NCI-H82 (cell line): ENCODE measurements at regions not wholly inside any gene's neighbourhood (a gene's known extent, or its start where the extent isn't known, plus 50 kb on each side); places are given as distances from the start of the nearest gene placed in this dataset.

ENCODE experiments used
- DNase-seq: peaks from one replicate; lab custom pipeline; 2025; lab: John Stamatoyannopoulos, UW

DNA sequence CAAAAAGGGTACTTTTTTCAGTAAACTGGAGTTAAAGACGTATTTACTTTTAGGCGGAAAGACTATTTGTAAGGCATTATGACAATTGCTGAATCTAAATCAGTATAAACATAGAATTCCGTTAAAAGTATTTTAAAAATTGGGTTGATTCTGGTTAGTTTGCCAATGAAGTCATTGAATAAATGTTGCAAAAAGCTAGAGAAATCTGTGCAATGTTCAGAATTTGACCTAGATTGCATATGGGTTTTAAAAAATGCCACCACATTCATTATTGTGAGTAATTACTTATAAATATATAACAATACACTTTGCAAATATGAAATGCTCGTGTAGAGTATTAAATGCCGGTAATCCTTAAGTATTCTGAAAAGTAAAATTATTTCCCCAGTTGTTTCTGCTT is 116.5 kb upstream of the EEF1E1 start:
- DNase-seq: no peak

DNA sequence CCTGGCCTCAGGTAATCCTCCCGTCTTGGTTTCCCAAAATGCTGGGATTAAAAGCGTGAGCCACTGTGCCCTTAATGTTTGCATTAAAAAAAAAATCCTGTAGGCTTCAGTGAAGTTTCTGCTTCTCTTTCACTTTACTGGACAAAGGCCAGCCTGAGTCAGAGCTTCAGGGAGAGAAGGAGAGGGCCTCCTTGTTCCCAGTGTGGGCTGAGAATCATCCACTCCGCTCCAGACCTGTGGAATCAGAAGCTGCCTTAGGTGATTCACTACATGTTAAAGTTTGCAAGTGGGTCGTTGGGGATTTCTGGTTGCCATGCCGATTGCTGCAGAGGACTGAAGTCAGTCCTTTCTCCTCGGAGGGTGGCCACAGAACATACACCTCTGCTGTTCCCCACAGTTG is 113.3 kb upstream of the EEF1E1 start:
- no peak for DNase-seq

- no peak for DNase-seq
Measured at GRCh38 chr6:8213995-8214394, 111.6 kb upstream of the EEF1E1 start.

GRCh38 chr6:8212720-8213434 is 110.5 kb upstream of the EEF1E1 start:
- DNase-seq: no peak

DNA sequence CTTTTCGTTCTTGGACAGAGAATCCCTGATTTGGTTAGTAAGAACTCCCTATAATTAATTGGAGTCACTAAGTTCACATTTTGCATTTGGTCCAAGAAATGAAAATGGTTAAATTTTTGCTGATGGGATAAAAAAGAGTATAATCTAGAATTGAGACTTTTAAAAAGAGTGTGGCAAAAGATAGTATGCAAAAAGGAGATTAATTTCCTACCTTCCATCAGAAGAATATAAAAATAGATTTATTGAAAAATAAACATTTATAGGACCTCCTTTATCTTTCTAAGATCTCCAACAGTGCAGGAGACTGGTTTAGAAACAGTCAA is 105.5 kb upstream of the EEF1E1 start:
- no peak for DNase-seq

DNA sequence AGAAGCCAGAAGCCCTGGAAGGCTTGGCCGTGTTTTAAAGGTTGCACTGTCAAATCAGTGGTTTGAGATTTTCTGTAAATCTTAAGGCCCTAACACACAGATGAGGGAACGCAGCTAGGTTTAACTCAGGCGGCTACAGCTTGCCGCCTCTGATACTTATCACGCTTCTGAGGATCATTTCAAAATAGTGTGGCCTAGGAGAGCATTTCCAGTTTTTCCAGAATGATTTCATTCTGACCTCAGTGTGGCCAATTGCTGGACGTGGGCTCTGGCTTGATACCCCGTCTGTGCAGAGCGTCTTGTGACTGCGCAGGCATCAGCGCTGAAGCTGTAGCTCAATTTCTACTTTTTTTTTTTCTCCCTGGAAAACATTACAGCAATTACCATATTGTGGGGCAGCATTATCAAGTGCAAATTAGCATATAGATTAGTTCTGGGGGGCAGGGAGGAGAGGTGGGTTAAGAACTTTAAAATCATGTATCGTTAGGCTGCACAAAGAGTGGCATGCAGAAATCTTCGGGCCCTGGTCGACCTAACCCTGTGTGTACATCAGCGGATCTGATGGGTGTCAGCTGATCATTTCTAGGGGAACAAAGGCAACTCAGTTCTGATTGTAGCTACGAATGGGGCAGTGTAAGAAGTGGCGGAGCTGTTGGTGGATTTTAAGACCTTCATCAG is 105.0 kb upstream of the EEF1E1 start:
- DNase-seq: no peak

GRCh38 chr6:8203337-8203736 is 101.0 kb upstream of the EEF1E1 start:
- DNase-seq: no peak

DNA sequence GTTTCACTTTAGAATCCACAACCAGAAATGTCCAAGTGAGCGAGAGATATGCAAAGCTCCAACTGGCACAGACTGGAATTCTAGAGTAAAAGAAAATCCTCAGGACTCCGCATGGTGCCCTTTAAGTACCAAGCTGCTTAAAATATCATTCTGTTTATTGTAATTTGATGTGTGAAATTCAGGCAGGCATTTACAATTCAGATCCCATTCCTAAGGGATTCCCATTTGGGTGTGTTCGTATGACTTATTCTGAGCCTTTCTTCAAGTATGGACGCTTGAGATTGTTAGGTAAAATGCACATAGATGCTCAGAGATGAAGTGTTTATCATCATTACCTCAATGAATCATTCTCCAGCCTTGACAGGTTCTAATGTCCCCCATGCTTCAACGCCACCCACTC is 99.3 kb upstream of the EEF1E1 start:
- DNase-seq: no peak

- no peak for DNase-seq
Measured at GRCh38 chr6:8200255-8200654, 97.9 kb upstream of the EEF1E1 start.

- no peak for DNase-seq
Measured at GRCh38 chr6:8195714-8196102, 93.4 kb upstream of the EEF1E1 start.

DNA sequence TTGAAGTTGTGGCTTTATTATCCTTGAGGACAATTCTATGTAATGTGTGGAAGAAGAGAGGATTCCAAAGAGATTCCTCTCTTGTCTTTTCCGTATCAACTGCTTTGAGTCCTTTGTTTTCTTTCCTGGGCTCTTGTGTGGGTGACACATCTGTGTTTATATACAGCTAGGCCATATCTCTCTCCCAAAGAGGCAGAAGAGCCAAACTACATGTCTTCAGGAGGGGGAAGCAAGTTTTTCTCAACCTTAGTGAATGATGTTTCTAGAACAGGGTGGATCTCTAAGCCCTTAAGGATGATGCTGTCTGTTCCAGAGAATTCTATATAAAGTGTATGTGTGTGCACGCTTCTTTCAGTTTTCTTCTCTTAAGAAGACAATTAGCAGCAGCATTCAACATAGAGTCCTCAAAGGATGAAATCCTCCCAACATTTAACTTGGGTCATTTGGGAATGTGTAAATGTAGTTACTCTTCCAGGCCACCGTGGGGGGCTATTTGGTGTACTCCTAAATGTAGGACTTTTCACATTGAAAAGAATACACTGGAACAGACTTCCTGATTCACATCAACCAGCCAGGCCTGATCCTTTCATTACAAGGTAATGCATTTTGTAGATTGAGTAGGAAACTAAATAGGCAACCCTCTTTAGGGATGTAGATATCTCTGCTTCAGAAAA is 92.8 kb upstream of the EEF1E1 start:
- peak; percentile 24 for DNase-seq

DNA sequence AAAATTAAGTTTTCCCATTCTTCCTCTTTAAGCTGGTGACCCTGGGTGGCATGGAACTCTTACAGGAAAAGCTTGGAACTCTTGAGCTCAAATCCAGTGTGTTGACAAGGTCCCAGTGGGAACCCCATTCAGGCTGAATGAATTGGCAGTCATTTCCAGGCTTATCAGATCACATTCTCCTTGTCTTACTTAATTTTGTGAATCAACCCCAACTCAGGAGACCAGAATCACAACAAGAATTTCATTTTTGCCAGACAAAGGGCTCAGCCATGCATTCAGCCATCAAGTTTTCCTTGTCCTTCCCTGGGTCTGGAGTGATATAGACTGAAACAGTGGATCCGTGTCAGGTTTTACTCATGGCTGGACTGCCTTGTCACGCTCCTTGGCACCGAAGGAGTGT is 92.1 kb upstream of the EEF1E1 start:
- DNase-seq: no peak

GRCh38 chr6:8193541-8193940 is 91.2 kb upstream of the EEF1E1 start:
- DNase-seq: no peak

GRCh38 chr6:8192597-8192996 is 90.2 kb upstream of the EEF1E1 start:
- DNase-seq: no peak

DNA sequence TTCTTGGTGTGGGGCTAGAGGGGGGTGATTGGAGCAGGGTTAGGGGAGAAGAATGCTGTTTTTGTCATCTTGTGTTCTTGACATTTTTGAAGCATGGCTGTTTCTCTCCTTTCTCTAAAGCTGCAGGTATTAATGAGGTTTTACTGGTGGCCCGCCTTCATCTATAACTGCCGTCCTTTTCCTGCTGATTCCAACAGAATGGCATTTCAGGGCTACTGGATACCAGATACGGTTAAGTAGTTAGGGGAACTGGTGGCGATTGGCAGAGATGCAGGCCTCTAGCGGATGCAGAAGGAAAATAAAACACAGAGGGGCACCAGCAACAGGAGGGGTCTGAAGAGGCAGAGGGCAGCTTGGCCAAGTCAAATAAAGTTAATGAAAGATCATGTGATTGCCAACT is 89.7 kb upstream of the EEF1E1 start:
- no peak for DNase-seq

DNA sequence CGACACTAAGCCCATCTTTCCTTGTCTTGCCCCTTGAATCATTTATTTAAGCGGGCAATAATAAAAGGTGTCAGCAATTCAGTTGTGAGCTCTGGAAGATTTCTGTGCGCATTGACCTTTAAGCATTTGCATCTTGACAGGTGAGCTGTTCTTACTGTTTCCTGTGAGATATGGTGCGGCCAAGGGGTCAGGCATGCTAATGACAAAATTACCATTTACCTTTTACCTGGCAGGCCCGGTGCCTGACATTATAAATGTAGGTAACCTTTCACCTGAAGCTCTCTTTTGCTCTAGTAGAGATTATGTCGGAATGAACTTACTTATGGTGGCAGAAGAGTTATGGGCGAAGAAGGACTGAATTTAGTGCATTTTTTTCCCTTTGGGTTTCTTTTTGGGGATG is 89.3 kb upstream of the EEF1E1 start:
- DNase-seq: no peak

GRCh38 chr6:8187209-8187608 is 84.9 kb upstream of the EEF1E1 start:
- no peak for DNase-seq

- DNase-seq: no peak
Measured at GRCh38 chr6:8182902-8183665, 80.7 kb upstream of the EEF1E1 start.

GRCh38 chr6:8181951-8182845 is 79.8 kb upstream of the EEF1E1 start:
- DNase-seq: no peak

DNA sequence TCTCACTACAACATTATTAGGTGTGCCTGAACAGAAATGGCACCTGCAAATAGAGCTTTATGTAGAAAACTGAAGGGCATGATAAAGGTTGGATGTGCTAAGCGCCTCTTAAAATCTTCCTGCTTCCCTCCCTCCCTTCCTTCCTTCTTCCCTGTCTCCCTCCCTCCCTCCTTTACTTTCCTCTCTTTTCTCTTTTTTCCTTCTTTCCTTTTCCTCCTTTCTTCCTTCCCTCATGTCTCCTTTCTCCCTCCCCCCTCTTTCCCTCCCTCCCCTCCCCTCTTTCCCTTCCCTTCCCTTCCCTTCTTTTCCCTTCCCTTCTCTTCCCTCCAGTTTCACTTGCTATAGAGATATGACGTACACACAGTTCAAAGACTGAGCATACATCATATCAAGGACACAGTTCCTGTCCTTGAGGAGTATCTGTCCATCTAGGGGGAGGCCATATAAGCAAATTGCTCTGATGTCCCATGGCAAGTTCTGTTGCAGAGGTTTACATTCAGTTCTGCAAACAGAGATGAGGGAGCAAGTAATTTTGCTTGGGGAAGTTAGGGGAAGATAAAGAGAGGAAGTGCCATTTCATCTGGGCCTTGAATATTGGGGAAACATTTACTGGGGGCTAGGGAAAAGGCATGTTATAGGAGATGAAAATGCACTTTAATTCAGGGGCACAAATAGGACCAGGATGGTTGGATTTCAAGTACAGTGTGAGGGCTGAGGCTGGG is 79.0 kb upstream of the EEF1E1 start:
- no peak for DNase-seq
